HL-60 (cell line): ENCODE measurements at regions not wholly inside any gene's neighbourhood (a gene's known extent, or its start where the extent isn't known, plus 50 kb on each side); places are given as distances from the start of the nearest gene placed in this dataset.

Experiments
- GABPA ChIP-seq: IDR thresholded peaks from 2 replicates; pipeline ENCODE4 v1.6.1; 2012; ENCODE audit warnings: low read depth
- POLR2AphosphoS5 ChIP-seq: IDR thresholded peaks from 2 replicates; pipeline ENCODE4 v1.6.1; 2012; ENCODE audit warnings: low read depth
- SPI1 ChIP-seq: IDR thresholded peaks from 2 replicates; pipeline ENCODE4 v1.6.1; 2012; ENCODE audit warnings: low read depth, mild to moderate bottlenecking, borderline replicate concordance
- TF ChIP-seq, protein P1 (sequence below): IDR thresholded peaks from one replicate; pipeline ENCODE4 v1.5.1; 2011; ENCODE audit warnings: low read length, control low read depth, inconsistent platforms; ENCODE audit not compliant: insufficient read depth
- TF ChIP-seq, protein P2 (sequence below): IDR thresholded peaks from 2 replicates; pipeline ENCODE4 v1.6.1; 2012; ENCODE audit warnings: low read depth; ENCODE audit not compliant: insufficient replicate concordance

DNA sequence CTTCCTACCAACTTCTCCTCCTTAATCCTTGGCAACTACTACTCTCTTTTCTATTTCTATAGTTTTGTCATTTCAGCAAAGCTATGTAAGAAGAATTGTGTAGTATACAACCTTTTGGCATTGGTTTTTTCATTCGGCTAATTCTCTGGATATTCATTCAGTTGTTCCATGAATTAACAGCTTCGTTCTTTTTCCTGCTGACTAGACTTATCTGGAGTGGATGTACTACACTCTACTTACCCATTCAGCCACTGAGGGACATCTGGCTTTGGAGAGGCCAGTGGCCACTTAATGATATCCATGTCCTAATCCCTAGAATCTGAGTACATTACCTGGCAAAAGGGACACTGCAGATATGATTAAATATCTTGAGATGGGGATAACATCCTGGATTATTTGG, 623.9 kb downstream of the DOK5 start:
- TF ChIP-seq, protein P1, sequence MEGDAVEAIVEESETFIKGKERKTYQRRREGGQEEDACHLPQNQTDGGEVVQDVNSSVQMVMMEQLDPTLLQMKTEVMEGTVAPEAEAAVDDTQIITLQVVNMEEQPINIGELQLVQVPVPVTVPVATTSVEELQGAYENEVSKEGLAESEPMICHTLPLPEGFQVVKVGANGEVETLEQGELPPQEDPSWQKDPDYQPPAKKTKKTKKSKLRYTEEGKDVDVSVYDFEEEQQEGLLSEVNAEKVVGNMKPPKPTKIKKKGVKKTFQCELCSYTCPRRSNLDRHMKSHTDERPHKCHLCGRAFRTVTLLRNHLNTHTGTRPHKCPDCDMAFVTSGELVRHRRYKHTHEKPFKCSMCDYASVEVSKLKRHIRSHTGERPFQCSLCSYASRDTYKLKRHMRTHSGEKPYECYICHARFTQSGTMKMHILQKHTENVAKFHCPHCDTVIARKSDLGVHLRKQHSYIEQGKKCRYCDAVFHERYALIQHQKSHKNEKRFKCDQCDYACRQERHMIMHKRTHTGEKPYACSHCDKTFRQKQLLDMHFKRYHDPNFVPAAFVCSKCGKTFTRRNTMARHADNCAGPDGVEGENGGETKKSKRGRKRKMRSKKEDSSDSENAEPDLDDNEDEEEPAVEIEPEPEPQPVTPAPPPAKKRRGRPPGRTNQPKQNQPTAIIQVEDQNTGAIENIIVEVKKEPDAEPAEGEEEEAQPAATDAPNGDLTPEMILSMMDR, result no peak
- TF ChIP-seq POLR2AphosphoS5, result no peak
- TF ChIP-seq SPI1, result no peak
- TF ChIP-seq, protein P2, sequence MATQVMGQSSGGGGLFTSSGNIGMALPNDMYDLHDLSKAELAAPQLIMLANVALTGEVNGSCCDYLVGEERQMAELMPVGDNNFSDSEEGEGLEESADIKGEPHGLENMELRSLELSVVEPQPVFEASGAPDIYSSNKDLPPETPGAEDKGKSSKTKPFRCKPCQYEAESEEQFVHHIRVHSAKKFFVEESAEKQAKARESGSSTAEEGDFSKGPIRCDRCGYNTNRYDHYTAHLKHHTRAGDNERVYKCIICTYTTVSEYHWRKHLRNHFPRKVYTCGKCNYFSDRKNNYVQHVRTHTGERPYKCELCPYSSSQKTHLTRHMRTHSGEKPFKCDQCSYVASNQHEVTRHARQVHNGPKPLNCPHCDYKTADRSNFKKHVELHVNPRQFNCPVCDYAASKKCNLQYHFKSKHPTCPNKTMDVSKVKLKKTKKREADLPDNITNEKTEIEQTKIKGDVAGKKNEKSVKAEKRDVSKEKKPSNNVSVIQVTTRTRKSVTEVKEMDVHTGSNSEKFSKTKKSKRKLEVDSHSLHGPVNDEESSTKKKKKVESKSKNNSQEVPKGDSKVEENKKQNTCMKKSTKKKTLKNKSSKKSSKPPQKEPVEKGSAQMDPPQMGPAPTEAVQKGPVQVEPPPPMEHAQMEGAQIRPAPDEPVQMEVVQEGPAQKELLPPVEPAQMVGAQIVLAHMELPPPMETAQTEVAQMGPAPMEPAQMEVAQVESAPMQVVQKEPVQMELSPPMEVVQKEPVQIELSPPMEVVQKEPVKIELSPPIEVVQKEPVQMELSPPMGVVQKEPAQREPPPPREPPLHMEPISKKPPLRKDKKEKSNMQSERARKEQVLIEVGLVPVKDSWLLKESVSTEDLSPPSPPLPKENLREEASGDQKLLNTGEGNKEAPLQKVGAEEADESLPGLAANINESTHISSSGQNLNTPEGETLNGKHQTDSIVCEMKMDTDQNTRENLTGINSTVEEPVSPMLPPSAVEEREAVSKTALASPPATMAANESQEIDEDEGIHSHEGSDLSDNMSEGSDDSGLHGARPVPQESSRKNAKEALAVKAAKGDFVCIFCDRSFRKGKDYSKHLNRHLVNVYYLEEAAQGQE, result no peak
- no peak for TF ChIP-seq GABPA
